ENCODE measurements at regions not wholly inside any gene's neighbourhood (a gene's known extent, or its start where the extent isn't known, plus 50 kb on each side); places are given as distances from the start of the nearest gene placed in this dataset.

- DNase-seq = no peak
- Histone ChIP-seq H3K27ac (no peak overlapping the region), H3K27me3 (replicated peaks) (no peaks in the 10 kb centered on the region), H3K36me3 (replicated peaks) (no peaks in the 10 kb centered on the region), H3K4me3 (ENCODE audit: low read depth, low read length) (no peak overlapping the region)
- no peak for TF ChIP-seq CTCF (IDR thresholded peaks at IDR 0.05; ENCODE audit: low read depth, low read length, missing control alignments)
- in situ Hi-C loops (cut with HindIII; ENCODE audit: low pct_ligation_motif_present, low sequenced_read_pairs) = no loop called here
Observed at GRCh38 chr2:129661935-129662334, 317.5 kb upstream of the RAB6C start.

- TF ChIP-seq CTCF (IDR thresholded peaks at IDR 0.05; ENCODE audit: low read depth, low read length, missing control alignments) = no peak
- H3K36me3 ChIP-seq (replicated peaks) = no peaks in the 10 kb centered on the region
- in situ Hi-C loops (cut with HindIII; ENCODE audit: low pct_ligation_motif_present, low sequenced_read_pairs) = no loop called here
Observed at GRCh38 chr2:129667577-129667976, 311.9 kb upstream of the RAB6C start.

GRCh38 chr2:129672521-129672920, 306.9 kb upstream of the RAB6C start:
- in situ Hi-C loops (cut with HindIII; ENCODE audit: low pct_ligation_motif_present, low sequenced_read_pairs) = no loop called here

More at GRCh38 chr2:129667577-129667976, 311.9 kb upstream of the RAB6C start:
- DNase-seq = no peak
- Histone ChIP-seq H3K27ac (no peak overlapping the region), H3K27me3 (replicated peaks) (no peaks in the 10 kb centered on the region), H3K4me3 (ENCODE audit: low read depth, low read length) (no peak overlapping the region)

GRCh38 chr2:129673234-129673633, 306.2 kb upstream of the RAB6C start:
- no peak for TF ChIP-seq CTCF (IDR thresholded peaks at IDR 0.05; ENCODE audit: low read depth, low read length, missing control alignments)
- Histone ChIP-seq H3K4me3 (ENCODE audit: low read depth, low read length) (no peak overlapping the region), H3K27me3 (replicated peaks) (no peaks in the 10 kb centered on the region), H3K27ac (no peak overlapping the region), H3K36me3 (replicated peaks) (no peaks in the 10 kb centered on the region)
- in situ Hi-C loops (cut with HindIII; ENCODE audit: low pct_ligation_motif_present, low sequenced_read_pairs) = no loop called here
- DNase-seq = no peak

More at GRCh38 chr2:129672521-129672920, 306.9 kb upstream of the RAB6C start:
- Histone ChIP-seq H3K27ac (no peak overlapping the region), H3K4me3 (ENCODE audit: low read depth, low read length) (no peak overlapping the region), H3K27me3 (replicated peaks) (no peaks in the 10 kb centered on the region), H3K36me3 (replicated peaks) (no peaks in the 10 kb centered on the region)
- no peak for DNase-seq
- no peak for TF ChIP-seq CTCF (IDR thresholded peaks at IDR 0.05; ENCODE audit: low read depth, low read length, missing control alignments)

- H3K36me3 ChIP-seq (replicated peaks) = no peaks in the 10 kb centered on the region
- no peak overlapping the region for H3K27ac ChIP-seq
- H3K27me3 ChIP-seq (replicated peaks) = no peaks in the 10 kb centered on the region
- no peak for TF ChIP-seq CTCF (IDR thresholded peaks at IDR 0.05; ENCODE audit: low read depth, low read length, missing control alignments)
- no peak for DNase-seq
- in situ Hi-C loops (cut with HindIII; ENCODE audit: low pct_ligation_motif_present, low sequenced_read_pairs) = no loop called here
- H3K4me3 ChIP-seq (ENCODE audit: low read depth, low read length) = no peak overlapping the region
Observed at GRCh38 chr2:129673847-129674711, 305.4 kb upstream of the RAB6C start.

Measured in brain microvascular endothelial cell (primary cell).